ENCODE measurements at regions not wholly inside any gene's neighbourhood (a gene's known extent, or its start where the extent isn't known, plus 50 kb on each side); places are given as distances from the start of the nearest gene placed in this dataset.
A peak's percentile ranks its signal among the peaks of the same experiment; 100 is the strongest.

DNA sequence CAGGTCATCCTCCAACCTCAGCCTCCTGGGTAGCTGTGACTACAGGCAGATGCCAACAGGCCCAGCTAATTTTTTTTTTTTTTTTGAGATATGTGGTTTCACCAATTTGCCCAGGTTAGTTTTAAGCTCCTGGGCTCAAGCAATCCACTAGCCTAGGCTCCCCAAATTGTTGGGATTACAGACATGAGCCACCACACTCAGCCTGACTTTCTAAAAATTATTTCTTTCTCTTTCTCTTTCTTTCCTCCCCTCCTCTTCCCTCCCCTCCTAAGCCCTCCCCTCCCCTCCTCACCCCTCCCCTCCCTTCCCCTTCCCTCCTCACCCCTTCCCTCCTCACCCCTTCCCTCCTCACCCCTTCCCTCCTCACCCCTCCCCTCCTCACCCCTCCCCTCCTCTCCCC, 127.3 kb downstream of the BTBD3 start:
- Mint-ChIP-seq H3K27me3 (no peaks in the 10 kb centered on the region), H3K27ac (no peak overlapping the region), H3K9me3 (peaks cover 8% of the 10 kb centered on the region), H3K4me1 (peaks cover 3% of the 10 kb centered on the region), H3K4me3 (no peak overlapping the region), H3K36me3 (no peaks in the 10 kb centered on the region)
- no peak for DNase-seq (ENCODE audit: low spot score in 2 of 2)
- no peak for ATAC-seq (ENCODE audit: low read depth)

DNA sequence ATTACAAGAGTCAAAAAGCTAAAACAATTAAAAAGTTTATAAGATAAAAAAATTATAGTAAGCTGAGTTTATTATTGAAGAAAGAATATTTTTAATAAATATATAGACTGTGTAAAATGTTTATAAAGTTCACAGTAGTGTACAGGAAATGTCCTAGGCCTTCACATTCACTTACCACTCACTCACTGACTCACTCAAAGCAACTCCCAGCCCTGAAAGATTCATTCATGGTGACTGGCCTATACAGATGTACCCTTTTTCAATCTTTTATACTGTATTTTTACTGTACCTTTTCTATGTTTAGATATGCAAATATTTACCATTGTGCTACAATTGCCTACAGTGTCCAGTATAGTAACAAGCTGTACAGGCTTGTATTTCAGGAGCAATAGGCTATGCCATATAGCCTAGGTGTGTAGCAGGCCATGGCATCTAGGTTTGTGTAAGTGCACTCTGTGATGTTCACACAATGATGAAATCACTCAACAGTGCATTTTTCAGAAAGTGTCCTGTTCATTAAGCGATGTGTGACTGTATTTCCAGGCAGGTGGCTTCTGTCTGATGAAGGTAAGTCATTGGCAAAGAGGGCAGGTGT, 130.2 kb downstream of the BTBD3 start:
- H3K27me3 Mint-ChIP-seq = no peaks in the 10 kb centered on the region
- peaks cover 6% of the 10 kb centered on the region for H3K9me3 Mint-ChIP-seq
- peaks cover 8% of the 10 kb centered on the region for H3K4me1 Mint-ChIP-seq
- no peak for DNase-seq (ENCODE audit: low spot score in 2 of 2)
- H3K4me3 Mint-ChIP-seq = no peak overlapping the region
- no peaks in the 10 kb centered on the region for H3K36me3 Mint-ChIP-seq
- ATAC-seq (ENCODE audit: low read depth) = no peak
- H3K27ac Mint-ChIP-seq = no peak overlapping the region

DNA sequence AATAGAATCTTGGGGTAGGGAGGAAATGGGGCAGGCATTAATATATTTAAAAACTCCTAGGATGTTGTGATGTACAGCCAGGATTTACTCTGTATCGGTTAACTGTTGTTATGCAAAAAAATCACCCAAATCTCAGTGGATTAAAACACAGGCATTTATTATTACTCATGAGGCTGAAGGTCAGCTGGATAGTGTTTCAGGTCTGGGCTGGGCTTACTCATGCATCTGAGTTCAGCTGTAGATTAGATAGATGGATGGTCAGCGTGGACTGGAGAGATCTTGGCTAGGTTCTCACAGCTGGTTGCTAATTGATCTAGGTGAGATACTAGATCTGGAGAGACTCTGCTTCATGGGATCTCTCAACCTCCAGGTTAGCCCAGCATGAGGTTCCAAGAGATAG, 131.4 kb downstream of the BTBD3 start:
- no peak for ATAC-seq (ENCODE audit: low read depth)
- Mint-ChIP-seq H3K27me3 (no peaks in the 10 kb centered on the region), H3K4me3 (no peak overlapping the region), H3K9me3 (peaks cover 7% of the 10 kb centered on the region), H3K27ac (no peak overlapping the region), H3K4me1 (peaks cover 11% of the 10 kb centered on the region), H3K36me3 (no peaks in the 10 kb centered on the region)
- DNase-seq (ENCODE audit: low spot score in 2 of 2) = no peak

DNA sequence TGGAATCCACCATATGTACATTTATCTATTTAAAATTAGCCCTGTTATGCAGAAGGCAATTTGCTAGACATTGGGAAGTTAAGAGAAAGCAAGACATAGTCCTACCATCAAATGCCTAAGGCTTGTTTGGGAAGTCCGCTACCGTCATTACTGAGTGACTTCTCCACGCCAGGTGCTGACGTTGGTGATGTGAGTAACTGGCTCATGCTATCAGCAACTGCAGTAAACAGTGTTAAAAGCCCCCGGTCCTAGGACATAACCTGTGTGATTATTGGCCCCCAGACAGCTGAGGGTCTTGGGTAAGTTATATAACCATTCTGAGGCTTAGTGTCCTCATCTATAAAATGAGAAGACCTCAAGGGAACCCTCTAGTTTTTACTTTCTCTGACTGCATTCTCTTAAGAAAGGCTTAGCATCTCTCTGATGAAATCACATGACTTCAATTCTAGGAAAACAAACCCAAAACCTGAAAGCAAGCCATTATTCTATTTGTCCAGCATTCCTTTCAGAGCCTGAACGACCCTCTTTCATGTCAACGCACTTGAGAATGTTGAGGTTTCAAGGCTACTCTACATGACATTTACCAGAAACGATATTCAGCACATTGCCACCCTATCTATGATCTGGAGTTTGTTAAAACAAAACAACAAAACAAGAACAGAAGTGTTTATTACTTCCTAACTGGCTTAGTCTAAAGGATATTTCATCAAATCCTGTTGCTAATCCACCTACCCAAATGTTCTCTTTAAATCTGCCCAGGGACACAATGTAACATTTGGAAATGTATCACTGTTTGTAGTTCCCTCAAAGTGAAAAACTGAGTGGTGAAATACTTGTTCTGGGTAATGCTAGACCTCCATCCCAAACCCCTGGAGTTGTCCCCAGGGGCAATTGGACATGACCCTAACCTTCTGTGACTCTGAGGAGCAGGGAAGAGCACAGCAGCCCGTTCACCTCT, 133.8 kb downstream of the BTBD3 start:
- Mint-ChIP-seq H3K9me3 (peaks cover 5% of the 10 kb centered on the region), H3K36me3 (no peaks in the 10 kb centered on the region), H3K27ac (no peak overlapping the region), H3K4me1 (peaks cover 13% of the 10 kb centered on the region), H3K27me3 (no peaks in the 10 kb centered on the region), H3K4me3 (no peak overlapping the region)
- DNase-seq (ENCODE audit: low spot score in 2 of 2) (no peak), ATAC-seq (ENCODE audit: low read depth) (no peak)

DNA sequence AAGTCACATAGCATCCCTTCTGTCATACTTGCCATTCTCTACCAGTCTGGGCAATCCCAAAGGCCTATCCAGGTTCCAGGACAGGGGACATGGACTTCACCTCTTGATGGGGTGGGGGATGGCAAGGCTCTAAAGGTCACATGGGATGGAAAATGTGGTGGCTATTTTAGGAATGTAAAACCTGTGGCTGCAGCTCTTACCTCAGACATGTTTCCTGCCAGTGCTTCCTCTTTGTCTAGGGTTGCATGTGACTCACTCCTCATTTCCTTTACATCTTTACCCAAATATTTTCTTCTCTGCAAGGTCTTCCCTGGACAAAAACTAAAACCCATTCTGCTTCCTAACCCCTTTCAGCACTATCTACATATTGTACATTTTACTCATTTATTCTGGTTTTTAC, 135.7 kb downstream of the BTBD3 start:
- peaks cover 2% of the 10 kb centered on the region for H3K9me3 Mint-ChIP-seq
- no peaks in the 10 kb centered on the region for H3K27me3 Mint-ChIP-seq
- H3K4me3 Mint-ChIP-seq = no peak overlapping the region
- peaks cover 10% of the 10 kb centered on the region for H3K4me1 Mint-ChIP-seq
- ATAC-seq (ENCODE audit: low read depth) (peak; percentile 44), DNase-seq (ENCODE audit: low spot score in 2 of 2) (no peak)
- H3K27ac Mint-ChIP-seq = peak overlapping the region; percentile 33
- no peaks in the 10 kb centered on the region for H3K36me3 Mint-ChIP-seq

DNA sequence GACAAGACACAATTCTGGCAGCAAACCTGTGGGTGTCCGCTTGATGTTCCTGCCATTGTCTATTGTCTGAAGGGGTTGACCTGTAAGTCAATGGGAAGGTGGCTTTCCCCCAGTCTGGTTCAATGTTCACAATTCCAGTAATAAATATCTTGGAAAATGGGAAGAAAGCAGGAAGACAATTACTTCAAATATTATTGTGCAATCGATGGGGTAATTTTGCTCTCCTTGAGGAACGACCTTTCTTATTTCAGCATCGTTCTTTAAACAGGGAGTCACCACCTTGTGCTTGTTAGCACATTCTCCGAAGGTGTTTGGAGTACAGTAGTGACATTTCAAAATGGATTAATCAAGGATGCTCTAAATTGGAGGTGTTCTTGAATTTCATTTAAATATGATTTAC, 136.9 kb downstream of the BTBD3 start:
- H3K27me3 Mint-ChIP-seq = no peaks in the 10 kb centered on the region
- no peak for DNase-seq (ENCODE audit: low spot score in 2 of 2)
- H3K4me1 Mint-ChIP-seq = peaks cover 10% of the 10 kb centered on the region
- H3K36me3 Mint-ChIP-seq = no peaks in the 10 kb centered on the region
- H3K4me3 Mint-ChIP-seq = no peak overlapping the region
- H3K27ac Mint-ChIP-seq = no peak overlapping the region
- no peak for ATAC-seq (ENCODE audit: low read depth)
- H3K9me3 Mint-ChIP-seq = peaks cover 2% of the 10 kb centered on the region

DNA sequence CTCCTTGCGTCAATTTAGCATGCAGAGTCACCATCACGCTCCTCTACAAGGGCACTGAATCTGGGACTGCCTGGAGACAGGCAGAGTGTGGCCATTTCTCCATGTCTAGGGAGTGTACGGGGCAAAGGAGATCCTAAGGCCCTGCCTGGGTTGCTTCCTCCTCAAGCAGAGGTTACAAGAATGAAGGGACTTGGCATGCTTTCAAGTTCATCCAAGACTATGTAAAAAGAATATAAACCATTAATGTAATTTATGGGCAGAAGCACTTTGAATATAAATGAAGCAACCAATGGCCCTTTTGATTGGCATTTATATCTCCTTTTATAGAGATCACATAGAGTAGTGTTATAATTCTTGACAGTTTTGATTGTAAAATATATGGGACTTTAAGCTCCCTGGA, 137.5 kb downstream of the BTBD3 start:
- DNase-seq (ENCODE audit: low spot score in 2 of 2) = no peak
- Mint-ChIP-seq H3K4me1 (peaks cover 10% of the 10 kb centered on the region), H3K9me3 (peaks cover 2% of the 10 kb centered on the region), H3K36me3 (no peaks in the 10 kb centered on the region), H3K4me3 (no peak overlapping the region), H3K27ac (no peak overlapping the region), H3K27me3 (no peaks in the 10 kb centered on the region)
- ATAC-seq (ENCODE audit: low read depth) = no peak

DNA sequence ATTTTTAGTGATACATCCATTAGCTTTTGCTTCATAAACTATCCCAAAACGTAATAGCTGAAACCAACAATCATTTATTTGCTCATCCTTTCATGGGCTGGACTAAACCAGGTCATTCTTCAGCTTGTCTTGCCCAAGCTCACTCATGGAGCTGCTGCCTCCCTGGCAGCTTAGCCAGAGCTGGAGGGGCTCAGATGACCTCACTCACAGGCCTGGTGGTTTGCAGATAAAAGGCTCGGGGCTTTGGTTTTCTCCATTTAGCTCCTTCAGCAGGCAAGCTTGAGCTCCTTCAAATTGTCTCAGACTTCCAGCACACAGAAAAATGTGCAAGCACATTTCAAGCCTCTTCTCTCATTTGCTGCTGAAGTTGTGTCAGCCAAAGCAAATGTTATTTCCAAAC, 139.1 kb downstream of the BTBD3 start:
- Mint-ChIP-seq H3K4me3 (no peak overlapping the region), H3K4me1 (peaks cover 12% of the 10 kb centered on the region), H3K9me3 (peaks cover 6% of the 10 kb centered on the region), H3K36me3 (no peaks in the 10 kb centered on the region), H3K27ac (no peak overlapping the region), H3K27me3 (no peaks in the 10 kb centered on the region)
- no peak for ATAC-seq (ENCODE audit: low read depth)
- DNase-seq (ENCODE audit: low spot score in 2 of 2) = no peak

DNA sequence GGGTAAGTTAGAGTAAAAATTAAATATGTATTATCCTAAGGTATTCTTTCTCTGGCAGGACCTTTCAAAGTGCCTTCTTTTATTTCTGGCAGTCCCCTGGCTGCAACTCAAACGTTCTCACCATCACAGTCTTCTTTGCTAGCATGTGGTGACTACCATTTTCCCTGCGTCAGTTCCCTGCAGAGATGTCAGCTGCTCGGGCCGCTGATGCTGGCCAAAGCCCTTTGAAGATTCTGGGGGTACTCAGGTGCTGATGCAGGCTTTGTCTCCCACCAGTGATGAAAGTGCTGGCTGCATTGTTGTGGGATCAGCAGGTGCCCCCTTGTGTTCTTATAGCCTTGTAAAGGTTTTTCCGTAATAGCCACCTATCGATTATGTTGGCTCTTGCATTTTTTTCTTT, 140.1 kb downstream of the BTBD3 start:
- no peak for DNase-seq (ENCODE audit: low spot score in 2 of 2)
- Mint-ChIP-seq H3K4me3 (no peak overlapping the region), H3K27ac (no peak overlapping the region), H3K36me3 (no peaks in the 10 kb centered on the region), H3K27me3 (no peaks in the 10 kb centered on the region), H3K9me3 (peaks cover 6% of the 10 kb centered on the region), H3K4me1 (peaks cover 9% of the 10 kb centered on the region)
- ATAC-seq (ENCODE audit: low read depth) = no peak

DNA sequence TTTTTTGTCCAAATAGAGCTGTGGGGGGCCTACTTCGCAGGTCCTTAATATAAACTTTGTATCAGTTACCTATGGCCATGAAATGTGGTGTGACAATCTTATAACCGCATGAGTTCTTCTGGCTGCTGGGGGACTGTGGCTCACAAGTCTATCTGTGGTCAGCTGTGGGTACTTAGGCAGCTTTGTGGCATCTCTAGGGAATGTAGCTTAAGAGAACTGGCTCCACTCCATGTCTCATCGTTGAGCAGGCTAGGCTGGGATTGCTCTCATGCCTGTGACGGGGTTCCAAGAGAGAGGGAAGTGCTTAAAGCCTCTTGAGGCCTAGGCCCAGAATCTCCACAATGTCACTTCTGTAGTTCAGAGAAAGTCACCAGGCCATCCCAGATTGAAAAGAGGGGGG, 140.5 kb downstream of the BTBD3 start:
- Mint-ChIP-seq H3K9me3 (peaks cover 6% of the 10 kb centered on the region), H3K36me3 (no peaks in the 10 kb centered on the region), H3K27ac (no peak overlapping the region), H3K27me3 (no peaks in the 10 kb centered on the region), H3K4me1 (peaks cover 8% of the 10 kb centered on the region), H3K4me3 (no peak overlapping the region)
- ATAC-seq (ENCODE audit: low read depth) (no peak), DNase-seq (ENCODE audit: low spot score in 2 of 2) (no peak)

DNA sequence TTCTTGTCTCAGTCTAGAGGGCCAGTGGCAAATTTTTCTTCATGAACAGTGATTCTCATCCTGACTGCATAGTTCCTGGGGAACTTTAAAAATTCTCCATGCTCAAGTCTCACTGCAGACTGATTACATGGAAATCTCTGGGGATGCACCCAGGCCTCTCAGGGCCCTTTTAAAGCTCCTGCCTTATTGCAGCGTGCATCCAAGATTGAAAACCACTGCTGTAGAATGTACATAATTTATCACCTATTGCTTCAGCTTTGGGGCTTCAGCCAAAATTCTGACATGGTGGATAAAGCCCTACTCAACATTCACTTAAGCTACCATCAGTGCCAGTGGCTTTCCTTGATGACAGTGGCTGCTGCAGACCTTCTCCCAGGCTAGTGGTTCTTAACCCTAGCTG, 143.8 kb downstream of the BTBD3 start:
- DNase-seq (ENCODE audit: low spot score in 2 of 2) (no peak), ATAC-seq (ENCODE audit: low read depth) (no peak)
- H3K4me1 Mint-ChIP-seq = peaks cover 2% of the 10 kb centered on the region
- peaks cover 4% of the 10 kb centered on the region for H3K9me3 Mint-ChIP-seq
- no peaks in the 10 kb centered on the region for H3K36me3 Mint-ChIP-seq
- no peaks in the 10 kb centered on the region for H3K27me3 Mint-ChIP-seq
- H3K27ac Mint-ChIP-seq = no peak overlapping the region
- H3K4me3 Mint-ChIP-seq = no peak overlapping the region

DNA sequence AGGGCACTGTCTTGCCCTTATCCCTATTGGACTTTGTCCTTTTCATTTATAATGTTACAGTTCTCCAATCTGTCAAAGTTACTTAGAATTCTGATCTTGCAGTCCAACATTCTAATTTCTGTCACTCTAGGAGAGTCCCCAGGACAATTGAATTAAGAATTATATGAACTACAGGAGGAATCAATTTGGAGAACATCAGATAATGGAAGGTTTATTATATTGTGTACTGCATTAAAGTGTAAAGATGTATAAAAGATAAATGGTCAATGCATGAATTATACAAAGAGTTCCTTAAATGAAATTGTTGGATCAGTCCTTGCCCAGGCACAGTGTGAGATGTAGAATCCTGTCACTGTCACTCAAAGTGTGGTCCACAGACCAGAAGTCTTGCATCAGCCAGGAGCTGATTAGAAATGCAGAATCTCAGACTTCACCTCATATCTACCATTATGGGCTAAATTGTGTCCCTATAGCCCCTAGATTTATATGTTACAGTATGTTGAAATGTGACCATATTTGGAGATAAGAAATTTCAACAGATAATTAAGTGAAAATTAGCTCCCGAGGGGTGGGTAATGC, 145.5 kb downstream of the BTBD3 start:
- H3K36me3 Mint-ChIP-seq = no peaks in the 10 kb centered on the region

DNA sequence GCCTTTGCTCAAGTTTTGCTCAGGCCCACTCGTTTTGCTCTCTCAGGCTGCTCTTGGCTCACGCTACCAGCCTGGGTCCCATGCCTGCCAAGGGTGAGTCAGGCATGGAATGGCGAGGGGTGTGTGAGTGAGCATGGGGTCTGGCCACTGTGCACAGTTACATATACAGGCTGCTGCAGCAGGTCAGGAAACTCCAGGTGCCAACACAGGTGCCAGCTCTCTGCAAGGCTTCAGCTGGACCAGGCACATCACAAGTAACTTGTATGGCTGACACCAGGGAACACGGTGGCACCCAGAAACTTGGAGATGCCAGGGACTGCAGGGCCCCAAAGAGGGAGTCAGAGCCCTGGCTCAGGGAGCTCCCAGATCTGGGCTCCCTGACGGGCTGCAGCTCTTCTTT, 146.8 kb downstream of the BTBD3 start:
- H3K4me1 Mint-ChIP-seq = peaks cover 2% of the 10 kb centered on the region
- DNase-seq (ENCODE audit: low spot score in 2 of 2) (no peak), ATAC-seq (ENCODE audit: low read depth) (no peak)
- no peak overlapping the region for H3K27ac Mint-ChIP-seq
- peaks cover 4% of the 10 kb centered on the region for H3K9me3 Mint-ChIP-seq
- H3K36me3 Mint-ChIP-seq = no peaks in the 10 kb centered on the region
- H3K27me3 Mint-ChIP-seq = no peaks in the 10 kb centered on the region
- no peak overlapping the region for H3K4me3 Mint-ChIP-seq

More for the DNA sequence above, 145.5 kb downstream of the BTBD3 start:
- Mint-ChIP-seq H3K9me3 (peaks cover 4% of the 10 kb centered on the region), H3K4me3 (no peak overlapping the region), H3K4me1 (peaks cover 2% of the 10 kb centered on the region), H3K27me3 (no peaks in the 10 kb centered on the region), H3K27ac (no peak overlapping the region)
- ATAC-seq (ENCODE audit: low read depth) = no peak
- DNase-seq (ENCODE audit: low spot score in 2 of 2) = no peak

DNA sequence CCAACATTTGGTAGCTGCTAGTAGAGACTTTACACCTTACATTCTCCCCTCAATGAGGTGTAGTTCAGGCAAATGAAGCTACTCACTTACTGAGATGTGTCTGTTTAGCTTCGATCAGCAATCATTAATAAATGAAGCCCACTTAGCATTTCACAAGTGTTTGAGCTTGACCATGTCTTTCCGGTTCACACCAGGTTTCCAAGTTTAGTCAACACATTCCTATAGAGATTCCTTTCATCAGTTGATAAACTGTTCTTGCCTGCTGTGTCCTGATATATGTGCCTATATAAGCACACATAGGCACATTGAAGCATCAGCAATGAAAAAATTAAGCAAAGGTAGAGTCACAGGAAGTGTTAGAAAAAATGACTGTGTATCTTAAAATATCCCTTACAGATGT, 150.0 kb downstream of the BTBD3 start:
- Mint-ChIP-seq H3K27me3 (no peaks in the 10 kb centered on the region), H3K4me3 (no peak overlapping the region), H3K27ac (no peak overlapping the region), H3K36me3 (no peaks in the 10 kb centered on the region), H3K9me3 (no peaks in the 10 kb centered on the region), H3K4me1 (no peaks in the 10 kb centered on the region)
- ATAC-seq (ENCODE audit: low read depth) (no peak), DNase-seq (ENCODE audit: low spot score in 2 of 2) (no peak)

Data from memory B cell (primary cell).